ENCODE measurements at regions not wholly inside any gene's neighbourhood (a gene's known extent, or its start where the extent isn't known, plus 50 kb on each side); places are given as distances from the start of the nearest gene placed in this dataset.
A peak's percentile ranks its signal among the peaks of the same experiment; 100 is the strongest.

- Mint-ChIP-seq H3K36me3 (peaks cover 7% of the 10 kb centered on the region), H3K4me3 (no peak overlapping the region), H3K4me1 (peaks cover 18% of the 10 kb centered on the region), H3K27me3 (ENCODE audit: low read depth) (peaks cover 3% of the 10 kb centered on the region), H3K27ac (no peak overlapping the region; the same call in 1 of the 2 replicates), H3K9me3 (peaks cover 27% of the 10 kb centered on the region)
- TF ChIP-seq RELA (CRISPR knock-in tag; IDR thresholded peaks at IDR 0.05; ENCODE audit: borderline replicate concordance) (no peak), ZNF416 (CRISPR knock-in tag; IDR thresholded peaks at IDR 0.05) (no peak), ZNF281 (CRISPR knock-in tag; IDR thresholded peaks at IDR 0.05) (no peak), SMAD4 (CRISPR knock-in tag; IDR thresholded peaks at IDR 0.05) (no peak), SMAD3 (CRISPR knock-in tag; IDR thresholded peaks at IDR 0.05; ENCODE audit: borderline replicate concordance) (no peak), ATF3 (CRISPR knock-in tag; conservative IDR thresholded peaks at IDR 0.05) (no peak), MXD4 (CRISPR knock-in tag; IDR thresholded peaks at IDR 0.05; ENCODE audit: borderline replicate concordance) (no peak), ZNF512 (CRISPR knock-in tag; IDR thresholded peaks at IDR 0.05; ENCODE audit: borderline replicate concordance) (no peak), PRRX2 (CRISPR knock-in tag; IDR thresholded peaks at IDR 0.05) (no peak), GTF2I (CRISPR knock-in tag; conservative IDR thresholded peaks at IDR 0.05) (no peak), SOX15 (CRISPR knock-in tag; IDR thresholded peaks at IDR 0.05) (no peak), ZNF232 (CRISPR knock-in tag; IDR thresholded peaks at IDR 0.05) (no peak), IRF2 (CRISPR knock-in tag; IDR thresholded peaks at IDR 0.05; ENCODE audit: borderline replicate concordance, low read depth) (no peak), ZNF138 (CRISPR knock-in tag; conservative IDR thresholded peaks at IDR 0.05) (no peak)
- TF ChIP-seq, protein P1, sequence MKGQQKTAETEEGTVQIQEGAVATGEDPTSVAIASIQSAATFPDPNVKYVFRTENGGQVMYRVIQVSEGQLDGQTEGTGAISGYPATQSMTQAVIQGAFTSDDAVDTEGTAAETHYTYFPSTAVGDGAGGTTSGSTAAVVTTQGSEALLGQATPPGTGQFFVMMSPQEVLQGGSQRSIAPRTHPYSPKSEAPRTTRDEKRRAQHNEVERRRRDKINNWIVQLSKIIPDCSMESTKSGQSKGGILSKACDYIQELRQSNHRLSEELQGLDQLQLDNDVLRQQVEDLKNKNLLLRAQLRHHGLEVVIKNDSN (CRISPR knock-in tag; IDR thresholded peaks at IDR 0.05), result no peak
- TF ChIP-seq, protein P2, sequence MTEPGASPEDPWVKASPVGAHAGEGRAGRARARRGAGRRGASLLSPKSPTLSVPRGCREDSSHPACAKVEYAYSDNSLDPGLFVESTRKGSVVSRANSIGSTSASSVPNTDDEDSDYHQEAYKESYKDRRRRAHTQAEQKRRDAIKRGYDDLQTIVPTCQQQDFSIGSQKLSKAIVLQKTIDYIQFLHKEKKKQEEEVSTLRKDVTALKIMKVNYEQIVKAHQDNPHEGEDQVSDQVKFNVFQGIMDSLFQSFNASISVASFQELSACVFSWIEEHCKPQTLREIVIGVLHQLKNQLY (CRISPR knock-in tag; IDR thresholded peaks at IDR 0.05), result no peak
- TF ChIP-seq, protein P3, sequence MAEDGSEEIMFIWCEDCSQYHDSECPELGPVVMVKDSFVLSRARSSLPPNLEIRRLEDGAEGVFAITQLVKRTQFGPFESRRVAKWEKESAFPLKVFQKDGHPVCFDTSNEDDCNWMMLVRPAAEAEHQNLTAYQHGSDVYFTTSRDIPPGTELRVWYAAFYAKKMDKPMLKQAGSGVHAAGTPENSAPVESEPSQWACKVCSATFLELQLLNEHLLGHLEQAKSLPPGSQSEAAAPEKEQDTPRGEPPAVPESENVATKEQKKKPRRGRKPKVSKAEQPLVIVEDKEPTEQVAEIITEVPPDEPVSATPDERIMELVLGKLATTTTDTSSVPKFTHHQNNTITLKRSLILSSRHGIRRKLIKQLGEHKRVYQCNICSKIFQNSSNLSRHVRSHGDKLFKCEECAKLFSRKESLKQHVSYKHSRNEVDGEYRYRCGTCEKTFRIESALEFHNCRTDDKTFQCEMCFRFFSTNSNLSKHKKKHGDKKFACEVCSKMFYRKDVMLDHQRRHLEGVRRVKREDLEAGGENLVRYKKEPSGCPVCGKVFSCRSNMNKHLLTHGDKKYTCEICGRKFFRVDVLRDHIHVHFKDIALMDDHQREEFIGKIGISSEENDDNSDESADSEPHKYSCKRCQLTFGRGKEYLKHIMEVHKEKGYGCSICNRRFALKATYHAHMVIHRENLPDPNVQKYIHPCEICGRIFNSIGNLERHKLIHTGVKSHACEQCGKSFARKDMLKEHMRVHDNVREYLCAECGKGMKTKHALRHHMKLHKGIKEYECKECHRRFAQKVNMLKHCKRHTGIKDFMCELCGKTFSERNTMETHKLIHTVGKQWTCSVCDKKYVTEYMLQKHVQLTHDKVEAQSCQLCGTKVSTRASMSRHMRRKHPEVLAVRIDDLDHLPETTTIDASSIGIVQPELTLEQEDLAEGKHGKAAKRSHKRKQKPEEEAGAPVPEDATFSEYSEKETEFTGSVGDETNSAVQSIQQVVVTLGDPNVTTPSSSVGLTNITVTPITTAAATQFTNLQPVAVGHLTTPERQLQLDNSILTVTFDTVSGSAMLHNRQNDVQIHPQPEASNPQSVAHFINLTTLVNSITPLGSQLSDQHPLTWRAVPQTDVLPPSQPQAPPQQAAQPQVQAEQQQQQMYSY (CRISPR knock-in tag; IDR thresholded peaks at IDR 0.05), result no peak
- TF ChIP-seq, protein P4, sequence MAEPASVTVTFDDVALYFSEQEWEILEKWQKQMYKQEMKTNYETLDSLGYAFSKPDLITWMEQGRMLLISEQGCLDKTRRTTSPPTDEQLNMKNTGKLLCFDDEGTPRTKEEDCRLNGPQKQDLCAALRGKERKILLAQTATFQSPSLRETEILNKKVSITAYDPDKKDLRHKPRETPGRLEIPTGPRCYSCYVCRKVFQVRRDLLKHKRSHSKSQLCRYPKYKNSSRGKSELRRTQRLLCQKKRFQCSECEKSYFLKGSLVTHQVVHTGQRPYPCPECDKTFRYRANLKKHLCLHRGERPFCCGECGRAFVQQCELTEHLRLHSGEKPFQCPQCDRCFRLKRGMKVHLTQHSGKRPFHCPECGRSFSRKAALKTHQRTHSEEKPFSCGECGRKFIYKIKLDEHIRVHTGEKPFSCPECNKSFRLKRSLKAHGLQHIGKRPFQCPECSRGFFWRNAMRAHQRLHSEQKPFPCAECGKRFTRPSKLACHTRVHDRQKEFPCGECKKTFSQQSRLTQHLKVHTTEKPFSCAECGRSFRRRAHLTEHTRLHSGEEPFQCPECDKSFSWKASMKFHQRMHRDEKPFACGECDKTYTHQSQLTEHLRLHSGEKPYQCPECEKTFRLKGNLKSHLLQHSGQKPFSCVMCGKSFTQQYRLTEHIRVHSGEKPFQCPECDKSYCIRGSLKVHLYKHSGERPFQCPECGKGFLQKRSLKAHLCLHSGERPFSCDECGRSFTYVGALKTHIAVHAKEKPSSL (CRISPR knock-in tag; conservative IDR thresholded peaks at IDR 0.05), result no peak
- no peak for DNase-seq (ENCODE audit: low spot score)
- ChIA-PET POLR2A (interaction anchor here (1.0 kb wide), 1 partner anchor 22 kb away, joined by 3 read pairs; no protein-coding TSS in a partner anchor), CTCF (interaction anchor here (1.0 to 1.2 kb wide), 2 partner anchors 35 to 44 kb away, joined by 3 read pairs; no protein-coding TSS in a partner anchor)
- ATAC-seq, result peak; percentile 48
Observed at GRCh38 chr5:6202968-6203365, 175.4 kb downstream of the MED10 start.
